ENCODE measurements at regions not wholly inside any gene's neighbourhood (a gene's known extent, or its start where the extent isn't known, plus 50 kb on each side); places are given as distances from the start of the nearest gene placed in this dataset.
"Not testable (repeated sequence)": the region's sequence is repeated elsewhere in the genome, so short reads cannot be mapped to it uniquely, and the experiment has no call there.

- DNase-seq = not testable (repeated sequence)
These were observed 63.5 kb downstream of the UNC93B1 start for GRCh38 chr11:67940440-67940839.

- DNase-seq = not testable (repeated sequence)
These were observed 64.9 kb downstream of the UNC93B1 start for GRCh38 chr11:67938964-67939363.

- not testable (repeated sequence) for DNase-seq
These were observed 65.5 kb downstream of the UNC93B1 start for GRCh38 chr11:67938371-67938770.

- DNase-seq = not testable (repeated sequence)
These were observed 80.3 kb downstream of the UNC93B1 start for GRCh38 chr11:67923565-67923964.

GRCh38 chr11:67920546-67920945 lies 83.4 kb downstream of the UNC93B1 start:
- DNase-seq = not testable (repeated sequence)

- DNase-seq = not testable (repeated sequence)
These were observed 91.7 kb downstream of the UNC93B1 start for GRCh38 chr11:67912184-67912583.

- DNase-seq = not testable (repeated sequence)
These were observed 92.7 kb downstream of the UNC93B1 start for GRCh38 chr11:67911211-67911610.

GRCh38 chr11:67910803-67911202 lies 93.1 kb downstream of the UNC93B1 start:
- DNase-seq = not testable (repeated sequence)

GRCh38 chr11:67906969-67907368 lies 96.9 kb downstream of the UNC93B1 start:
- not testable (repeated sequence) for DNase-seq

GRCh38 chr11:67899462-67899861 lies 104.4 kb downstream of the UNC93B1 start:
- DNase-seq = not testable (repeated sequence)

GRCh38 chr11:67893487-67893886 lies 110.4 kb downstream of the UNC93B1 start:
- DNase-seq = not testable (repeated sequence)

GRCh38 chr11:67889646-67890045 lies 114.3 kb downstream of the UNC93B1 start:
- not testable (repeated sequence) for DNase-seq

GRCh38 chr11:67888056-67888455 lies 115.8 kb downstream of the UNC93B1 start:
- not testable (repeated sequence) for DNase-seq

- not testable (repeated sequence) for DNase-seq
These were observed 117.2 kb downstream of the UNC93B1 start for GRCh38 chr11:67886672-67887071.

GRCh38 chr11:67886207-67886606 lies 117.7 kb downstream of the UNC93B1 start:
- DNase-seq = not testable (repeated sequence)

GRCh38 chr11:67885574-67885973 lies 118.3 kb downstream of the UNC93B1 start:
- DNase-seq = not testable (repeated sequence)

GRCh38 chr11:67884761-67885558 lies 118.9 kb downstream of the UNC93B1 start:
- not testable (repeated sequence) for DNase-seq

GRCh38 chr11:67884073-67884757 lies 119.7 kb downstream of the UNC93B1 start:
- not testable (repeated sequence) for DNase-seq

- not testable (repeated sequence) for DNase-seq
These were observed 121.6 kb downstream of the UNC93B1 start for GRCh38 chr11:67882304-67882703.

- DNase-seq = not testable (repeated sequence)
These were observed 122.1 kb downstream of the UNC93B1 start for GRCh38 chr11:67881836-67882235.

GRCh38 chr11:67880594-67881196 lies 123.2 kb downstream of the UNC93B1 start:
- DNase-seq = not testable (repeated sequence)

- DNase-seq = not testable (repeated sequence)
These were observed 125.2 kb downstream of the UNC93B1 start for GRCh38 chr11:67878666-67879065.

- not testable (repeated sequence) for DNase-seq
These were observed 126.6 kb downstream of the UNC93B1 start for GRCh38 chr11:67877316-67877715.

Data from NCI-H345 (cell line).